K562 (cell line): ENCODE measurements at regions not wholly inside any gene's neighbourhood (a gene's known extent, or its start where the extent isn't known, plus 50 kb on each side); places are given as distances from the start of the nearest gene placed in this dataset.

Experiments
- ATAC-seq: fragments of 200-7000 bp; cut with Tn5 transposase; 3 replicates; pipeline ENCODE4 v1.9.1; 2020; ENCODE audit warnings: moderate library complexity
- BruUV-seq: library from RNA; stranded (reverse); fragments of 400-500 nt; replicated peaks from 2 replicates; lab custom pipeline; 2021; lab: Mats Ljungman, UMichigan
- CTCF ChIA-PET: fragments of 300-600 bp; formaldehyde crosslinking; extraction: SDS; loops from one replicate; lab custom pipeline; 2021; ENCODE audit warnings: low intra/inter-chr PET ratio; lab: Yijun Ruan, JAX
- POLR2A ChIA-PET: fragments of 300-600, 350-650 bp; sonication (Branson Sonifier 250); formaldehyde crosslinking; extraction: SDS; loops from one replicate; lab custom pipeline; 2021; ENCODE audit warnings: antibody characterized with exemption, inconsistent platforms; lab: Yijun Ruan, JAX
- DNase-seq, 4 experiments: peaks; one replicate each; pipeline versions ENCODE4 v3.0.0 to v3.0.0-alpha.2; 2011 to 2018; ENCODE audit warnings: low spot score in 3 of 4, mixed read lengths in 3 of 4; ENCODE audit errors: extremely low read depth in 1 of 4
- FAIRE-seq: peaks from 2 replicates; lab custom pipeline; 2011; peaks lifted over from hg19 to GRCh38; lab: Jason Lieb, UNC
- H2AFZ ChIP-seq: 2 replicates; pipeline ENCODE4 v1.6.0; 2011; ENCODE audit warnings: low read depth, low read length, control low read depth, inconsistent platforms
- H3K27ac ChIP-seq: fragments of 200-600 bp; 3 replicates; pipeline ENCODE4 v1.8.0; 2011; ENCODE audit warnings: low read depth, mild to moderate bottlenecking, control low read depth, inconsistent platforms, low read length, moderate library complexity, mixed read lengths; ENCODE audit errors: extremely low read depth
- H3K27me3 ChIP-seq, 2 experiments: fragments of 300-600 bp in 1 of 2; 2 replicates in 1 of 2; 3 replicates in 1 of 2; pipeline versions ENCODE4 v1.6.0 to v1.8.0; 2011; ENCODE audit warnings: inconsistent platforms in 2 of 2, low read length in 2 of 2, mild to moderate bottlenecking in 1 of 2, mixed read lengths in 1 of 2, moderate library complexity in 1 of 2; ENCODE audit not compliant: control insufficient read depth in 2 of 2, insufficient read depth in 2 of 2
- H3K36me3 ChIP-seq: fragments of 300-600 bp; 3 replicates; pipeline ENCODE4 v1.8.0; 2011; ENCODE audit warnings: mild to moderate bottlenecking, low read length, inconsistent platforms; ENCODE audit not compliant: control insufficient read depth, insufficient read depth
- H3K4me1 ChIP-seq, 2 experiments: fragments of 200-600 bp in 1 of 2; replicated peaks in 1 of 2; 2 replicates in 1 of 2; 3 replicates in 1 of 2; pipeline versions ENCODE4 v1.5.1 to v1.8.0; 2011; ENCODE audit warnings: inconsistent platforms in 2 of 2, low read length in 2 of 2, mild to moderate bottlenecking in 1 of 2, mixed read lengths in 1 of 2, moderate library complexity in 1 of 2; ENCODE audit not compliant: control insufficient read depth in 2 of 2, insufficient read depth in 2 of 2
- H3K4me2 ChIP-seq: 2 replicates; pipeline ENCODE4 v1.6.1; 2011; ENCODE audit warnings: low read length, control low read depth, inconsistent platforms, mixed read lengths; ENCODE audit not compliant: insufficient read depth
- H3K4me3 ChIP-seq: fragments of 200-600 bp; sonication (generic), shearing (Covaris generic); 2 replicates; pipeline ENCODE4 v1.5.1; 2016; ENCODE audit warnings: control low read depth, inconsistent platforms
- H3K79me2 ChIP-seq: fragments of 200-600 bp; 3 replicates; pipeline ENCODE4 v1.8.0; 2011; ENCODE audit warnings: low read length, inconsistent platforms; ENCODE audit not compliant: control insufficient read depth, insufficient read depth
- H3K9ac ChIP-seq, 2 experiments: 2 replicates each; pipeline versions ENCODE4 v1.6.0 to v1.6.1; 2011; ENCODE audit warnings: low read depth in 2 of 2, low read length in 2 of 2, control low read depth in 1 of 2, inconsistent platforms in 1 of 2, mild to moderate bottlenecking in 1 of 2, mixed read lengths in 1 of 2; ENCODE audit not compliant: insufficient read depth in 1 of 2
- H3K9me1 ChIP-seq: one replicate; pipeline ENCODE4 v1.6.0; 2011; ENCODE audit warnings: inconsistent platforms, mild to moderate bottlenecking, low read length, moderate library complexity; ENCODE audit not compliant: control insufficient read depth, insufficient read depth
- H3K9me3 ChIP-seq: replicated peaks from 2 replicates; pipeline ENCODE4 v1.5.1; 2011; ENCODE audit warnings: low read depth, low read length, inconsistent platforms; ENCODE audit not compliant: control insufficient read depth, insufficient read depth
- H4K20me1 ChIP-seq: replicated peaks from 2 replicates; pipeline ENCODE4 v1.6.1; 2011; ENCODE audit warnings: low read length, inconsistent platforms, mixed read lengths; ENCODE audit not compliant: control insufficient read depth, insufficient read depth
- CBX1 ChIP-seq: sonication (generic); IDR thresholded peaks from 2 replicates; pipeline ENCODE4 v1.6.1; 2016; ENCODE audit warnings: antibody characterized with exemption, low read depth, mild to moderate bottlenecking
- EHMT2 ChIP-seq: fragments of 450-650 bp; IDR thresholded peaks from 2 replicates; pipeline ENCODE4 v1.6.1; 2018; ENCODE audit warnings: antibody characterized with exemption
- FOSL1 ChIP-seq: fragments of 200-800 bp; sonication (Bioruptor generic); conservative IDR thresholded peaks from 2 replicates; pipeline ENCODE4 v1.6.1; 2016; ENCODE audit warnings: missing genetic modification characterization, missing compliant biosample characterization
- FOXP1 ChIP-seq: sonication (generic); formaldehyde crosslinking; IDR thresholded peaks from 2 replicates; pipeline ENCODE4 v1.8.0; 2022; ENCODE audit warnings: mild to moderate bottlenecking, missing genetic modification reagents
- GABPB1 ChIP-seq: sonication (generic); formaldehyde crosslinking; IDR thresholded peaks from 2 replicates; pipeline ENCODE4 v1.8.0; 2022; ENCODE audit warnings: mild to moderate bottlenecking, missing genetic modification reagents
- HCFC1 ChIP-seq: IDR thresholded peaks from 2 replicates; pipeline ENCODE4 v1.6.1; 2012; ENCODE audit warnings: low read depth, low read length, improper control_type of control experiment
- MCM7 ChIP-seq, 2 experiments: fragments of 450-650 bp; IDR thresholded peaks; 2 replicates each; pipeline ENCODE4 v1.6.1; 2016 to 2018
- OTX1 ChIP-seq: fragments of 450-650 bp; formaldehyde crosslinking; IDR thresholded peaks from 2 replicates; pipeline ENCODE4 v1.4.0; 2022; ENCODE audit warnings: mild to moderate bottlenecking
- PML ChIP-seq: IDR thresholded peaks from 2 replicates; pipeline ENCODE4 v1.6.1; 2012; ENCODE audit warnings: low read length, inconsistent platforms
- PTBP1 ChIP-seq: fragments of 200-400 bp; formaldehyde crosslinking; IDR thresholded peaks from 2 replicates; pipeline ENCODE4 v1.6.1; 2017; ENCODE audit warnings: low read depth, low read length
- XRCC3 ChIP-seq: fragments of 450-650 bp; IDR thresholded peaks from 2 replicates; pipeline ENCODE4 v1.6.1; 2017; ENCODE audit warnings: mild to moderate bottlenecking, moderate library complexity
- ZNF444 ChIP-seq: fragments of 250-450 bp; sonication (Bioruptor Pico); IDR thresholded peaks from 2 replicates; pipeline ENCODE4 v1.4.0; 2020; ENCODE audit warnings: mild to moderate bottlenecking, moderate library complexity
- WGBS: fragments of 100-300 bp; shearing (Covaris generic); methylation state at CpG from one replicate; pipeline ENCODE4 v1.1.6; 2016; ENCODE audit warnings: low coverage, mixed read lengths; ENCODE audit not compliant: insufficient coverage; ENCODE audit errors: missing lambda C conversion rate; 5-methylcytosine and 5-hydroxymethylcytosine counted together
- in situ Hi-C: fragments of 300-500 bp; cut with MboI; formaldehyde crosslinking; loops from 4 replicates; pipeline ENCODE4 v1.15.0; 2018; ENCODE audit warnings: inconsistent platforms, mixed read lengths
- intact Hi-C: fragments of 100-400 bp; cut with micrococcal nuclease; formaldehyde crosslinking; loops from 2 replicates; pipeline ENCODE4 v1.14.2; 2022
- TF ChIP-seq, protein P1 (sequence below): fragments of 150-350 bp; IDR thresholded peaks from 2 replicates; pipeline ENCODE4 v1.6.1; 2014; ENCODE audit warnings: low read depth, mild to moderate bottlenecking, low read length, borderline replicate concordance
- TF ChIP-seq, protein P2 (sequence below): sonication (generic); formaldehyde crosslinking; IDR thresholded peaks from 2 replicates; pipeline ENCODE4 v1.8.1; 2022; ENCODE audit warnings: missing genetic modification reagents

DNA sequence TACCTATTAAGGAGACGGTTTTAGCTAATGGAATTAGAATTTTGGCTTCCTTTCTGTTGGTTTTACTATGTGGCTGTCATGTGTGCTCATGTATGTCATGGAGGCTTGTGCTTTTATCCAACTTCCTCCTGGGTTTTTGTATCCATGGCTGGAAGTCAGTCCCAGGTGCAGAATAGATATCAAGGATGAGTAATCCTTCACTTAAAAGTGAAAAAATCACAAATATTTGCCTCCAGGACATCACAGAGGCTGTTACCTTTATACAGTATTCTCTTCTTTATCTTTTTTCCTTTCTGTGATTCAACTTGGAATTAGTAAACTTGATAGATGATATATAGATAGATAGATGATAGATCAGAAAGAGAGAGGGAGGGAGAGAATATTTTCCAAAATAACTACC lies 706.8 kb downstream of the GALC start:
- BruUV-seq: no TSS peak
- 0% methylated on average over 1 of the region's 1 CpG for WGBS
- ChIA-PET CTCF (no interaction called here), POLR2A (no interaction called here)
- Histone ChIP-seq H2AFZ (no peak overlapping the region), H3K4me1 (no peaks in the 10 kb centered on the region), H3K27ac (no peak overlapping the region), H3K36me3 (no peaks in the 10 kb centered on the region), H3K79me2 (no peaks in the 10 kb centered on the region), H3K27me3 (no peaks in the 10 kb centered on the region), H3K4me2 (no peak overlapping the region), H3K9me3 (no peaks in the 10 kb centered on the region), H4K20me1 (no peaks in the 10 kb centered on the region), H3K9ac (no peak overlapping the region), H3K9me1 (no peaks in the 10 kb centered on the region), H3K4me3 (no peak overlapping the region)
- no peak for DNase-seq
- TF ChIP-seq FOSL1: no peak
- ATAC-seq: no peak
- in situ Hi-C loops: no loop called here
- FAIRE-seq: no peak
- intact Hi-C loops: no loop called here

DNA sequence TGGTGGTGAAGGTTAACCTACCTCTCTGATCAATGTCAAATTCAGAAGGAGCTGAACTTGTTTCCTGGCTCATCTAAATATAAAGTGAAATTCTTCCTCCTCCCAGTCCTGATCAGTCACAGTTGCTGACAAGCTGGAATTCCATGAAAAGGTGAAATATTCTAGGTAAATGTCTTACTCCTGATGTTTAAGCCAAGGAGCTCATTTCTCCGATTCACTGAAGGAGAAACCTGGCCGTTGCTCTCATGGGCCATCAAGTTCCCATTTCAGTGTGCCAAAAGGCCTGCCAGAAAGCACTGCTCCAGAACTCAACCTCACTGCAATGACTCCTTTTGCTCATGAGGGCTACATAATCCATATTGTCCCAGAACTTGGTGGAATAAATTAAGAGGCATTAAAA lies 707.5 kb downstream of the GALC start:
- H3K9me3 ChIP-seq: no peaks in the 10 kb centered on the region
- H3K9ac ChIP-seq: no peak overlapping the region
- ATAC-seq: no peak
- H3K36me3 ChIP-seq: no peaks in the 10 kb centered on the region
- no peaks in the 10 kb centered on the region for H4K20me1 ChIP-seq
- no peak overlapping the region for H3K4me2 ChIP-seq
- no peak overlapping the region for H3K4me3 ChIP-seq
- H3K27me3 ChIP-seq: no peaks in the 10 kb centered on the region
- H3K4me1 ChIP-seq: no peaks in the 10 kb centered on the region
- no peak for DNase-seq
- ChIA-PET POLR2A (no interaction called here), CTCF (no interaction called here)
- H2AFZ ChIP-seq: no peak overlapping the region
- no peak overlapping the region for H3K27ac ChIP-seq
- in situ Hi-C loops: no loop called here
- FAIRE-seq: no peak
- H3K9me1 ChIP-seq: no peaks in the 10 kb centered on the region
- no peaks in the 10 kb centered on the region for H3K79me2 ChIP-seq
- intact Hi-C loops: no loop called here
- no TSS peak for BruUV-seq
- WGBS: 0% methylated on average over 1 of the region's 2 CpGs
- no peak for TF ChIP-seq ZNF444
- TF ChIP-seq PML: no peak
- TF ChIP-seq HCFC1: no peak
- TF ChIP-seq, protein P1, sequence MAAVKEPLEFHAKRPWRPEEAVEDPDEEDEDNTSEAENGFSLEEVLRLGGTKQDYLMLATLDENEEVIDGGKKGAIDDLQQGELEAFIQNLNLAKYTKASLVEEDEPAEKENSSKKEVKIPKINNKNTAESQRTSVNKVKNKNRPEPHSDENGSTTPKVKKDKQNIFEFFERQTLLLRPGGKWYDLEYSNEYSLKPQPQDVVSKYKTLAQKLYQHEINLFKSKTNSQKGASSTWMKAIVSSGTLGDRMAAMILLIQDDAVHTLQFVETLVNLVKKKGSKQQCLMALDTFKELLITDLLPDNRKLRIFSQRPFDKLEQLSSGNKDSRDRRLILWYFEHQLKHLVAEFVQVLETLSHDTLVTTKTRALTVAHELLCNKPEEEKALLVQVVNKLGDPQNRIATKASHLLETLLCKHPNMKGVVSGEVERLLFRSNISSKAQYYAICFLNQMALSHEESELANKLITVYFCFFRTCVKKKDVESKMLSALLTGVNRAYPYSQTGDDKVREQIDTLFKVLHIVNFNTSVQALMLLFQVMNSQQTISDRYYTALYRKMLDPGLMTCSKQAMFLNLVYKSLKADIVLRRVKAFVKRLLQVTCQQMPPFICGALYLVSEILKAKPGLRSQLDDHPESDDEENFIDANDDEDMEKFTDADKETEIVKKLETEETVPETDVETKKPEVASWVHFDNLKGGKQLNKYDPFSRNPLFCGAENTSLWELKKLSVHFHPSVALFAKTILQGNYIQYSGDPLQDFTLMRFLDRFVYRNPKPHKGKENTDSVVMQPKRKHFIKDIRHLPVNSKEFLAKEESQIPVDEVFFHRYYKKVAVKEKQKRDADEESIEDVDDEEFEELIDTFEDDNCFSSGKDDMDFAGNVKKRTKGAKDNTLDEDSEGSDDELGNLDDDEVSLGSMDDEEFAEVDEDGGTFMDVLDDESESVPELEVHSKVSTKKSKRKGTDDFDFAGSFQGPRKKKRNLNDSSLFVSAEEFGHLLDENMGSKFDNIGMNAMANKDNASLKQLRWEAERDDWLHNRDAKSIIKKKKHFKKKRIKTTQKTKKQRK: no peak
- TF ChIP-seq OTX1: no peak
- TF ChIP-seq MCM7 (IDR thresholded peaks at IDR 0.05): no peak
- TF ChIP-seq PTBP1: no peak
- no peak for TF ChIP-seq XRCC3
- TF ChIP-seq FOXP1 (CRISPR knock-in tag): no peak
- no peak for TF ChIP-seq GABPB1 (CRISPR knock-in tag)
- TF ChIP-seq CBX1: no peak
- TF ChIP-seq, protein P2, sequence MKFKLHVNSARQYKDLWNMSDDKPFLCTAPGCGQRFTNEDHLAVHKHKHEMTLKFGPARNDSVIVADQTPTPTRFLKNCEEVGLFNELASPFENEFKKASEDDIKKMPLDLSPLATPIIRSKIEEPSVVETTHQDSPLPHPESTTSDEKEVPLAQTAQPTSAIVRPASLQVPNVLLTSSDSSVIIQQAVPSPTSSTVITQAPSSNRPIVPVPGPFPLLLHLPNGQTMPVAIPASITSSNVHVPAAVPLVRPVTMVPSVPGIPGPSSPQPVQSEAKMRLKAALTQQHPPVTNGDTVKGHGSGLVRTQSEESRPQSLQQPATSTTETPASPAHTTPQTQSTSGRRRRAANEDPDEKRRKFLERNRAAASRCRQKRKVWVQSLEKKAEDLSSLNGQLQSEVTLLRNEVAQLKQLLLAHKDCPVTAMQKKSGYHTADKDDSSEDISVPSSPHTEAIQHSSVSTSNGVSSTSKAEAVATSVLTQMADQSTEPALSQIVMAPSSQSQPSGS (CRISPR knock-in tag): no peak
- TF ChIP-seq EHMT2: no peak
